ENCODE measurements at regions not wholly inside any gene's neighbourhood (a gene's known extent, or its start where the extent isn't known, plus 50 kb on each side); places are given as distances from the start of the nearest gene placed in this dataset.

DNA sequence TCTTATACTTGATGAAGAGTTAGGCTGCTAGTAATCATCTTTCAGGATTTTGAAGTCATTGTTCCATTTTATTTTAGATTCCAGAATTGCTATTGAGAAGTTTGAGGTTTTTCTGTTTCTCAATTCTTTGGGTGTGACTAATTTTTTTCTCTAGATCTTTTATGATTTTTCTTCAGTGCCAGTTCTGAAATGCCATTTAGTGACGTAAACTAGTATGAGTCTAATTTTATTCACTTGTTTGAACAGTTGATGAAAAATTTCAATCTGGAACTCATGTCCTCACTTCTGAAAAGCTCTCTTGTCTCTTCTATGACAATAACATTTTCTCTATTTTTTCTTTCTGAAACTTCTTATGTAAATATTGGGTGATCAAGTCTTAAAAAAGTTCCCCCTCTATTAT lies 188.5 kb upstream of the HTR2A start:
- TF ChIP-seq, protein P1, sequence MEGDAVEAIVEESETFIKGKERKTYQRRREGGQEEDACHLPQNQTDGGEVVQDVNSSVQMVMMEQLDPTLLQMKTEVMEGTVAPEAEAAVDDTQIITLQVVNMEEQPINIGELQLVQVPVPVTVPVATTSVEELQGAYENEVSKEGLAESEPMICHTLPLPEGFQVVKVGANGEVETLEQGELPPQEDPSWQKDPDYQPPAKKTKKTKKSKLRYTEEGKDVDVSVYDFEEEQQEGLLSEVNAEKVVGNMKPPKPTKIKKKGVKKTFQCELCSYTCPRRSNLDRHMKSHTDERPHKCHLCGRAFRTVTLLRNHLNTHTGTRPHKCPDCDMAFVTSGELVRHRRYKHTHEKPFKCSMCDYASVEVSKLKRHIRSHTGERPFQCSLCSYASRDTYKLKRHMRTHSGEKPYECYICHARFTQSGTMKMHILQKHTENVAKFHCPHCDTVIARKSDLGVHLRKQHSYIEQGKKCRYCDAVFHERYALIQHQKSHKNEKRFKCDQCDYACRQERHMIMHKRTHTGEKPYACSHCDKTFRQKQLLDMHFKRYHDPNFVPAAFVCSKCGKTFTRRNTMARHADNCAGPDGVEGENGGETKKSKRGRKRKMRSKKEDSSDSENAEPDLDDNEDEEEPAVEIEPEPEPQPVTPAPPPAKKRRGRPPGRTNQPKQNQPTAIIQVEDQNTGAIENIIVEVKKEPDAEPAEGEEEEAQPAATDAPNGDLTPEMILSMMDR (conservative IDR thresholded peaks at IDR 0.05): no peak
- TF ChIP-seq EZH2 (IDR thresholded peaks at IDR 0.05; ENCODE audit: low read depth): no peak

All from PC-9 (cell line).